GM10248 (cell line): ENCODE measurements at regions not wholly inside any gene's neighbourhood (a gene's known extent, or its start where the extent isn't known, plus 50 kb on each side); places are given as distances from the start of the nearest gene placed in this dataset.

Experiments used
- CTCF ChIA-PET: fragments of 300-600 bp; sonication (Branson Sonifier 250); formaldehyde crosslinking; extraction: SDS; loops from one replicate; lab custom pipeline; 2021; ENCODE audit warnings: antibody characterized with exemption; lab: Yijun Ruan, JAX
- POLR2A ChIA-PET: fragments of 350-650 bp; sonication (Branson Sonifier 250); formaldehyde crosslinking; extraction: SDS; loops from one replicate; lab custom pipeline; 2020; ENCODE audit warnings: antibody characterized with exemption; lab: Yijun Ruan, JAX
- DNase-seq: peaks from one replicate; pipeline ENCODE4 v3.0.0; 2012; ENCODE audit errors: extremely low spot score
- TF ChIP-seq, protein P1 (sequence below): IDR thresholded peaks from 2 replicates; pipeline ENCODE4 v1.5.1; 2012; ENCODE audit warnings: mild to moderate bottlenecking, low read depth; ENCODE audit errors: extremely low read depth, missing control alignments, control extremely low read depth

DNA sequence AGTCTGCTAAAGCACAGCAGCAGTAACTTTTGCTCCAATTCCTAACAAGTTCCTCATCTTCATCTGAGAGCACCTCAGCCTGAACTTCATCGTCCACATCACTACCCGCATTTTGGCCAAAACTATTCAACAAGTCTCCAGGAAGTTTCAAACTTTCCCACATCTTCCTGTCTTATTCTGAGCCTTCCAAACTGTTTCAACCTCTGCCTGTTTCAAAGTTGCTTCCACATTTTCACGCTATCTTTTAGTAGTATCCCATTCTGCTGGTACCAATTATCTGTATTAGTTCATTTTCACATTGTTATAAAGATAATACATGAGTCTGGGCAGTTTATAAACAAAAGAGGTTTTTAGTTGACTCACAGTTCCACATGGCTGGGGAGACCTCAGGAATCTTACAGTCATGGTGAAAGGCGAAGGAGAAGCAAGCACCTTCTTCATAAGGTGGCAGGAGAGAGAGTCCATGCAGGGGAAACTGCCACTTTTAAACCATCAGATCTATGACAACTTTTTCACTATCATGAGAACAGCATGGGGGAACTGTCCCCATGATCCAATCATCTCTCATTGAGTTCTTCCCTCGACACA, 99.4 kb upstream of the GRIK2 start:
- TF ChIP-seq, protein P1, sequence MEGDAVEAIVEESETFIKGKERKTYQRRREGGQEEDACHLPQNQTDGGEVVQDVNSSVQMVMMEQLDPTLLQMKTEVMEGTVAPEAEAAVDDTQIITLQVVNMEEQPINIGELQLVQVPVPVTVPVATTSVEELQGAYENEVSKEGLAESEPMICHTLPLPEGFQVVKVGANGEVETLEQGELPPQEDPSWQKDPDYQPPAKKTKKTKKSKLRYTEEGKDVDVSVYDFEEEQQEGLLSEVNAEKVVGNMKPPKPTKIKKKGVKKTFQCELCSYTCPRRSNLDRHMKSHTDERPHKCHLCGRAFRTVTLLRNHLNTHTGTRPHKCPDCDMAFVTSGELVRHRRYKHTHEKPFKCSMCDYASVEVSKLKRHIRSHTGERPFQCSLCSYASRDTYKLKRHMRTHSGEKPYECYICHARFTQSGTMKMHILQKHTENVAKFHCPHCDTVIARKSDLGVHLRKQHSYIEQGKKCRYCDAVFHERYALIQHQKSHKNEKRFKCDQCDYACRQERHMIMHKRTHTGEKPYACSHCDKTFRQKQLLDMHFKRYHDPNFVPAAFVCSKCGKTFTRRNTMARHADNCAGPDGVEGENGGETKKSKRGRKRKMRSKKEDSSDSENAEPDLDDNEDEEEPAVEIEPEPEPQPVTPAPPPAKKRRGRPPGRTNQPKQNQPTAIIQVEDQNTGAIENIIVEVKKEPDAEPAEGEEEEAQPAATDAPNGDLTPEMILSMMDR = no peak
- POLR2A ChIA-PET = no interaction called here
- DNase-seq = no peak
- CTCF ChIA-PET = no interaction called here

DNA sequence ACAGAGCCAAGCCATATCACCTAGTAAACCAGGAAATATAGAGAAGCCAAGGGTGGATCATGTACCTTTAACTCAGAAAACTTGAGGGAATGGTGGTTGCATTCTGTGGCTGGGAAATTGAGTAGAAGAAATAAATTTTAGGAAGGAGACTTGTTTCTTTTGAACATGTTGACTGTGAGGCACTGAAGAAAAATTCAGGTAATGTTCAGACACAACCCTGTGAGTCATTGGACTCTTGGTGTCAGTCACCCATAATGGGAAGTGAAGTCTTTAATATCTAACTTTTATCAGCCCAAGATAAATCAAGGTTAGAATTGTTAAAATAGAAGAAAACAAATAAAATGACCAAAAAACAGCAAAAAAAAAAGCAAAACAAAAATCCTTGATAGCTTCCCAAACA, 98.8 kb upstream of the GRIK2 start:
- TF ChIP-seq, protein P1 = no peak
- CTCF ChIA-PET = no interaction called here
- no peak for DNase-seq
- POLR2A ChIA-PET = no interaction called here

DNA sequence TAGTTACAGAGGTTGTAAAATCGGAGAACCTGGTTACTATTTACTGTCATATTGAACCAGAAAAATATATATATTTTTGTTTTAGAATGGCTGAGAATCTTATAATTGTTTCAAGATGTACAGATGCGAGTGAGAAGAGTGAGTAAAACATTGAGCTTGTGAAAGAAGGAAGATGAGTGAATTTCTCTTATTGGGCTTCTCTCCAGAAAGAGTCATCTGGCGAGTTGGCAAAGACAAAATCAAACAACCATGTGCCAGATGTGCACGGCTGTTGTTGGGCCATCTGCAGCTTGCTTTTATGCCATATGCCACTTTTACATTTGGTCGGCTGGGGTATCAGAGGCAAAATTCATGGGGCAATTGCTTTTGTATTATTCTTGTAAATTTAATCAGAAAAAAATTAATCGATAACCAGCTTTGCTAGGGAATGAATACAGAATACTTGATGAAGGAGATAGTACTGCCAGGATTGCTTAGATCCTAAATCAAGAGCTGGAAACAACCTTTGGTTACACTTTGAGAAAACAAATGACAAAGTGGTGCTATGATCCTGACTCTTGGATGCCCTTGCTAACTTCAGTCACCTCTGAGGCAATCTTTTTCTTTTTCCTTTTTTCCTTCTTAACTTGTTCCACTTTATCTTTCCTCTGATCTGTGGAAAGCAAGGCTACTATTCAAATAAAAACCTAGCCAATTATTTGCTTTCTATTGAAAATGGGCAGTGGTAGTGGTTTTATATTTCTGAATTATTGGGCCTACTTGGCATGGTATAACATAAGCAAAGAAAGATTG, 97.1 kb upstream of the GRIK2 start:
- DNase-seq = no peak
- POLR2A ChIA-PET = no interaction called here
- TF ChIP-seq, protein P1 = no peak
- CTCF ChIA-PET = no interaction called here

DNA sequence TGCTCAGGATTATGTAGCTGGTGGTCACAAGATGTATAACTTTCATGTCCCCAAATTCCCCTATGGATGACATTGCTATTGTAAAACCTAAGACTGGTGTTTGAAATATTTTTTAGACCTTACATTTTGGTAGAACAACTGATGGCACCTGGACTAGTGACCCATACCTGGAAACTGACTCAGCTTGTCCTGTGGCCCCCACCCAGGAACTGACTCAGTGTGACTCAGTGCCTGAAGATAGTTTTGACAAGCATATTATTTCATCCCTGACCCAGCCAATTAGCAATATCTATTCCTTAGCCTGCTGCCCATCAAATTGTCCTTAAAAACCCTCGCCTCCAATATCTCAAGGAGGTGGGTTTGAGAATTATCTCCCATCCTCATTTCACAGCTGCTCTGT, 90.9 kb upstream of the GRIK2 start:
- TF ChIP-seq, protein P1 = no peak
- POLR2A ChIA-PET = no interaction called here
- CTCF ChIA-PET = no interaction called here
- no peak for DNase-seq

DNA sequence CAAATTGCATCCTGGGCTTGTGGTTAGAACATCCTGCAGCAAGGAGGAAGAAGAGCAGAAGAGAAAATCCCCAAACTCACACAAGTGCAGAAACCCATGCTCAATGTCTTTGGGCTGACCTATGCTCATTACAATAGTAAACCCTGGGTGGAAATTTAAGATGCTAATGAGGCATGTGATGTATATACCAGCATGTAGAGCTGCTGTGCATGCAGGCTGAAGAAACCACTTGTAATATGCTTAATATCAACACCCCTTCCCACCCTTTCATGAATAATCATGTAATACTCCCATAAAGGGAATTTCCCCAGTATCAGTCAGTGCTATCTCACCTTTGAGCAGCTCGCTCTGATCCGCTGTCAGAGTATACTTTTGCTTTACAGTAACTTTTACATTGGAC, 90.0 kb upstream of the GRIK2 start:
- TF ChIP-seq, protein P1 = no peak
- no peak for DNase-seq
- ChIA-PET POLR2A (no interaction called here), CTCF (no interaction called here)

DNA sequence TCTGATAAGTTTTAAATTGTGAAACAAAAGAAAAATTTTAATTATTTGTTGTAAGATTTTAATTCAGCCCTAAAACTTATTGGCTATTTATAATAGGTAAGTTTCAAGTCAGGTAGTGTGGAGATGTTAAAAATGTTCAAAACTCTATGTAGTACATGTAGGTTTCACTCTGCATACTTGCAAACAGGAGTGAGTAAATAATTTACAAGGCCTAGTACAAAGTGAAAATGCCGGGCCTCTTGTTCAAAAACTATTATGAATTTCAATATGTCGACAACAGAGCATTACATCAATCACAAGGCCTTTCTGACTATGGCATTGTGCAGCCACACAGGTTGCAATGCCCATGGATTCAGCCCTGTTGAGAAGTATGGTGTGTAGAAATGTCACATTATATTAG, 80.9 kb upstream of the GRIK2 start:
- DNase-seq = no peak
- CTCF ChIA-PET = interaction anchor here (0.9 kb wide), 1 partner anchor 45 kb away, joined by 3 read pairs; no protein-coding TSS in a partner anchor
- POLR2A ChIA-PET = no interaction called here
- TF ChIP-seq, protein P1 = no peak

DNA sequence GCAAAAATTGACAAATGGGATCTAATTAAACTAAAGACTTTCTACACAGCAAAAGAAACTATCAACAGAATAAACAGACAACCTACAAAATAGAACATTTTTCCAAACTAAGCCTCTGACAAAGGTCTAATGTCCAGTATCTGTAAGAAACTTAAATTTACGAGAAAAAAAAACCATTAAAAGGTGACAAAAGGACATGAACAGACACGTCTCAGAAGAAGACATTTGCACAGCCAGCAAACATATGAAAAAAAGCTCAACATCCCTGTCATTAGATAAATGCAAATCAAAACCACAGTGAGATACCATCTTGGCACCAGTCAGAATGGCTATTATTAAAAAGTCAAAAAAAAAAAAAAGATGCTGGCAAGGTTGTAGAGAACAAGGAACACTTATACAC, 70.6 kb upstream of the GRIK2 start:
- DNase-seq = no peak
- ChIA-PET POLR2A (no interaction called here), CTCF (no interaction called here)
- TF ChIP-seq, protein P1 = no peak
